ENCODE measurements at regions not wholly inside any gene's neighbourhood (a gene's known extent, or its start where the extent isn't known, plus 50 kb on each side); places are given as distances from the start of the nearest gene placed in this dataset.

DNA sequence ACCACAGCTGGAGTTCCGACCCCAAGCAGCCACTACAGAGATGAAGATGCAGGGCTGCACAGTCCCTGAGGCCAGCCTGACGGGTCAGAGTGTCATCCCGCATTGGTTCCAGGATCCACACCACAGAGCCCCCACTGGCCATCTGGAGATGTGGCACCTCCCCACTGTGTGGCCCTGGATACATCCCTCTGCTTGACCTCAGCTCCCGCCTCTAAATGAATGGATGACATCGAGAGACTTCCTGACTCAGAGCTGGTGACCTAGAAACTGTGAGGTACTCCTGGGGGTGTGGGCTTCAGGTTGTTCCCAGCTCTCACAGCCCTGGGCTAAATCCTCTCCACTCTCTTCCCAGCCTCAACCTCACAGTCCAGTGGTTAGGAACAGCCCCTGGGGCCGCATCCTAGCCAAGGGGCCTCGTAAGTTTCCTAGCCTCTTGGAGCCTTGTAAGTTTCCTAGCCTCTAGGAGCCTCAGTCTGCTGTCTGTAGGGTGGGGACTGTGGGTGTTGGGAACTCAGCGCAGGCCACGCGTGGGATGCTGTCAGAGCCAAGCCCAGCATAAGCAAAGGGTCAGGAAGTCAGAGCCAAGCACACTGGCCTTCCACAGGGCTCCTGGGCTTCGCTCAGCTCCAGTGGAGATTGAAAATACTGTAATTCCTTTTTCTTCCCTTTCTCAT lies 87.5 kb upstream of the RUNX3 start:
- peaks cover 8% of the 10 kb centered on the region; the same call in 2 of the 3 replicates for H3K4me1 ChIP-seq
- peak in 1 of 2 experiments; percentile 23 for DNase-seq (ENCODE audit: low read depth in 1 of 2, low spot score in 1 of 2)
- POLR2A ChIA-PET = no interaction called here
- no peaks in the 10 kb centered on the region for H3K9me3 ChIP-seq
- H3K4me3 ChIP-seq = no peak overlapping the region
- peak overlapping the region in 1 of 2 experiments; percentile 55; a peak in 3 of 6 replicates for H3K27ac ChIP-seq
- CTCF ChIA-PET = interaction anchor here (1.0 to 1.5 kb wide), 2 partner anchors 18 to 19 kb away, joined by 4 to 7 read pairs; no protein-coding TSS in a partner anchor
- 79% methylated on average over 8 of the region's 11 CpGs for WGBS (ENCODE audit: missing lambda C conversion rate)
- no peak overlapping the region for H3K4me2 ChIP-seq
- ATAC-seq = peak in 1 of 2 experiments; percentile 67; a peak in 3 of 6 replicates
- no peak for TF ChIP-seq JUNB (IDR thresholded peaks at IDR 0.05)
- FAIRE-seq = no peak

DNA sequence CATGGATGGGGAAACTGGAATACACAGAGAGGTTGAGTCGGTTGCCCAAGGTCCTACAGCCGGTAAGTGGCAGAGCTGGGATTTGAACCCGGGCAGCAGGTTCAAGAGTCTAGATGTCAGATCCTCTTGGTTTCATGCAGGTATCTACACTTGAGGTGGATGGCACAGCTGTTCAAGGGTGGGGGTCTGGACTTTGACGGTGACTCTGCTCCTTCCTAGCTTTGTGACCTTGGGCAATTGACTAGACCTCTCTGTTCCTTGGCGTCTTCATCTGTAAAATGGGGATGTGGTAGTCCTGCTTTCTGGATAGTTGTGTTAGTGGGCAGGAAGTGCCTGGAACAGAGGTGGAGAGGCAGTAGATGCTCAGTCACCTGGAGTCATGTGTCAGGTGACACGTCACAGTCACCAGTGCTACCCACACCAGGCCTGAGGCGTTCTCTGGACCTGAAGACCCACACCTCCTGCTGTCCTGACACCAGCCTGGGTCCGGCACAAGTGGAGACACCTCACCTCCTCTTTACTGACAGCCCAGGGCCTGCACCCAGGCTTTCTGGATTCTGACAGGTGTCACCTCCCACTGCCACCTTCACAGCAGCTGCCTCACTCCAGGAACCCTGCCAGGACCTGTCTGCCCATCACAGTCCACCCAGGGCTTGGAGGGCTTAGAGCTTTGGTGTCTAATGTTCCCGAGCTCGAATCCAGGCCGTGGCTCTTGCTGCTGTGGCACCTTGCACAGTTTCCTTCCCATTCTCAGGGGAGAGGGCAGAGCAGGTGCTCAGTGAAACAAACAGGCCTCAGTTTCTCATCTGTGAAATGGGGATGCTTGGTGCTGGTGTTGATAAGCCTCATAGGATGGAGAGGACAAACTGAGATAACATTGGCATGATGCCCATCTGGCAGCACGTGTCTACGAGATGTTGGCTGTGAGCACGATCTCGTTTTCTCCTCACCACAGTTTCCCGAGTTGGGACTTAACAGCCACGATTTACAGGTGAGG lies 83.2 kb upstream of the RUNX3 start:
- no peak for TF ChIP-seq RARB (CRISPR knock-in tag; IDR thresholded peaks at IDR 0.05)
- TF ChIP-seq JUN (IDR thresholded peaks at IDR 0.05) = no peak
- TF ChIP-seq, protein P1, sequence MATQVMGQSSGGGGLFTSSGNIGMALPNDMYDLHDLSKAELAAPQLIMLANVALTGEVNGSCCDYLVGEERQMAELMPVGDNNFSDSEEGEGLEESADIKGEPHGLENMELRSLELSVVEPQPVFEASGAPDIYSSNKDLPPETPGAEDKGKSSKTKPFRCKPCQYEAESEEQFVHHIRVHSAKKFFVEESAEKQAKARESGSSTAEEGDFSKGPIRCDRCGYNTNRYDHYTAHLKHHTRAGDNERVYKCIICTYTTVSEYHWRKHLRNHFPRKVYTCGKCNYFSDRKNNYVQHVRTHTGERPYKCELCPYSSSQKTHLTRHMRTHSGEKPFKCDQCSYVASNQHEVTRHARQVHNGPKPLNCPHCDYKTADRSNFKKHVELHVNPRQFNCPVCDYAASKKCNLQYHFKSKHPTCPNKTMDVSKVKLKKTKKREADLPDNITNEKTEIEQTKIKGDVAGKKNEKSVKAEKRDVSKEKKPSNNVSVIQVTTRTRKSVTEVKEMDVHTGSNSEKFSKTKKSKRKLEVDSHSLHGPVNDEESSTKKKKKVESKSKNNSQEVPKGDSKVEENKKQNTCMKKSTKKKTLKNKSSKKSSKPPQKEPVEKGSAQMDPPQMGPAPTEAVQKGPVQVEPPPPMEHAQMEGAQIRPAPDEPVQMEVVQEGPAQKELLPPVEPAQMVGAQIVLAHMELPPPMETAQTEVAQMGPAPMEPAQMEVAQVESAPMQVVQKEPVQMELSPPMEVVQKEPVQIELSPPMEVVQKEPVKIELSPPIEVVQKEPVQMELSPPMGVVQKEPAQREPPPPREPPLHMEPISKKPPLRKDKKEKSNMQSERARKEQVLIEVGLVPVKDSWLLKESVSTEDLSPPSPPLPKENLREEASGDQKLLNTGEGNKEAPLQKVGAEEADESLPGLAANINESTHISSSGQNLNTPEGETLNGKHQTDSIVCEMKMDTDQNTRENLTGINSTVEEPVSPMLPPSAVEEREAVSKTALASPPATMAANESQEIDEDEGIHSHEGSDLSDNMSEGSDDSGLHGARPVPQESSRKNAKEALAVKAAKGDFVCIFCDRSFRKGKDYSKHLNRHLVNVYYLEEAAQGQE (IDR thresholded peaks at IDR 0.05) = no peak
- no peak for TF ChIP-seq GATA3 (IDR thresholded peaks at IDR 0.05; ENCODE audit: borderline replicate concordance)
- TF ChIP-seq MAZ (IDR thresholded peaks at IDR 0.05; ENCODE audit: borderline replicate concordance, low read depth, low read length) = no peak
- ChIA-PET POLR2A (no interaction called here), CTCF (interaction anchor here (0.7 to 1.0 kb wide), 2 partner anchors 51 to 782 kb away, joined by 3 read pairs; no protein-coding TSS in a partner anchor)
- WGBS (ENCODE audit: missing lambda C conversion rate) = 62% methylated on average over 13 of the region's 17 CpGs
- no peaks in the 10 kb centered on the region for H3K9me3 ChIP-seq
- no peak overlapping the region for H3K4me2 ChIP-seq
- FAIRE-seq (no peak), DNase-seq (ENCODE audit: low read depth in 1 of 2, low spot score in 1 of 2) (no peak), ATAC-seq (no peak)
- H3K4me1 ChIP-seq = peaks cover 4% of the 10 kb centered on the region; the same call in 1 of the 3 replicates
- H3K27ac ChIP-seq = peak overlapping the region in 1 of 2 experiments; percentile 22; a peak in 1 of 6 replicates
- no peak overlapping the region for H3K4me3 ChIP-seq

DNA sequence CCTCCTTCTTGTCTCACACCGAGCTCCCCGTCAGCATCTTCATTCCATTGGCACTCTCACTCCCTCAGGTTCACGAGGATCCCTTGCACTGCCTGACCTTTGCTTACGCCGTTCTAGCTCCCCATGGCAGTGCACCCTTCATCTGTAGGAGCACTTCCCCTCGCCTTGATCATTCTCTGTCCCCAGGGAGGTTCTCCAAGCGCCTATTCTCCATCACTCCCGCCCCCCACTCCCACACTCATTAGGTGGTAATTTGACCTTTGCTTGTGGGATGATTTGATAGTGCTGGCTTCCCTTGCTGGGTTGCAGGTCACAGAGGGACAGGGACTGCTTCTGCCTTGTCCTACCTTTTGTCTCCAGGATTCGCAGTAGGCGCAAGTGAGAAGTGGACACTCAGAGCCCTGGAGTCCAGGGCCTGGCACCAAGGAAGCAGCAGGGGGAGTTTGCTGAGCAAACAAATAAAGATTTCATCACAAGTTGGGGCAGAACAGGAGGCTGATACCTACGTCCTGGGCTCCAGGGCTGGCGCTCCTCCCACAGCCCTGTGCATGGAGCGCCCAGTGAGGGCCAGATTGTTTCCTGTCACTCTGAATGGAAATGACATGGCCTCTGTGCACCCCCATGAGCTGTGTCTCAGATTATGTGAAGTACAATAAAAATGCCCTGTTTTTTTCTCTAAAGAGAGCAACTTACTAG lies 82.0 kb upstream of the RUNX3 start:
- WGBS (ENCODE audit: missing lambda C conversion rate) = 72% methylated on average over 12 of the region's 13 CpGs

More for the DNA sequence above, 82.0 kb upstream of the RUNX3 start:
- Histone ChIP-seq H3K4me3 (no peak overlapping the region), H3K4me2 (no peak overlapping the region), H3K9me3 (no peaks in the 10 kb centered on the region), H3K4me1 (peaks cover 4% of the 10 kb centered on the region; the same call in 1 of the 3 replicates), H3K27ac (0 out of 6 replicates have a peak overlapping the region, but pooled peaks of 1 of the 2 experiments have one; percentile 32)
- FAIRE-seq = no peak
- peak; percentile 48 to 63; a peak in 4 of 6 replicates for ATAC-seq
- POLR2A ChIA-PET = no interaction called here
- TF ChIP-seq, protein P2, sequence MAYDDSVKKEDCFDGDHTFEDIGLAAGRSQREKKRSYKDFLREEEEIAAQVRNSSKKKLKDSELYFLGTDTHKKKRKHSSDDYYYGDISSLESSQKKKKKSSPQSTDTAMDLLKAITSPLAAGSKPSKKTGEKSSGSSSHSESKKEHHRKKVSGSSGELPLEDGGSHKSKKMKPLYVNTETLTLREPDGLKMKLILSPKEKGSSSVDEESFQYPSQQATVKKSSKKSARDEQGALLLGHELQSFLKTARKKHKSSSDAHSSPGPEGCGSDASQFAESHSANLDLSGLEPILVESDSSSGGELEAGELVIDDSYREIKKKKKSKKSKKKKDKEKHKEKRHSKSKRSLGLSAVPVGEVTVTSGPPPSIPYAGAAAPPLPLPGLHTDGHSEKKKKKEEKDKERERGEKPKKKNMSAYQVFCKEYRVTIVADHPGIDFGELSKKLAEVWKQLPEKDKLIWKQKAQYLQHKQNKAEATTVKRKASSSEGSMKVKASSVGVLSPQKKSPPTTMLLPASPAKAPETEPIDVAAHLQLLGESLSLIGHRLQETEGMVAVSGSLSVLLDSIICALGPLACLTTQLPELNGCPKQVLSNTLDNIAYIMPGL (CRISPR knock-in tag; IDR thresholded peaks at IDR 0.05; ENCODE audit: borderline replicate concordance) = no peak
- TF ChIP-seq FOXS1 (CRISPR knock-in tag; IDR thresholded peaks at IDR 0.05) = no peak
- TF ChIP-seq FOSB (CRISPR knock-in tag; IDR thresholded peaks at IDR 0.05) = no peak
- TF ChIP-seq JUN (IDR thresholded peaks at IDR 0.05) = no peak
- no peak for TF ChIP-seq MYC (IDR thresholded peaks at IDR 0.05; ENCODE audit: borderline replicate concordance, low read length)
- TF ChIP-seq MAZ (IDR thresholded peaks at IDR 0.05; ENCODE audit: borderline replicate concordance, low read depth, low read length) = no peak
- no peak for TF ChIP-seq CEBPB (IDR thresholded peaks at IDR 0.05)
- TF ChIP-seq HOXB5 (CRISPR knock-in tag; IDR thresholded peaks at IDR 0.05) = no peak
- peak in 1 of 2 experiments; percentile 29 for DNase-seq (ENCODE audit: low read depth in 1 of 2, low spot score in 1 of 2)
- CTCF ChIA-PET = interaction anchor here (1.3 kb wide), 1 partner anchor 9 kb away, joined by 3 read pairs; no protein-coding TSS in a partner anchor

Data from A549 (cell line).